ENCODE measurements at regions not wholly inside any gene's neighbourhood (a gene's known extent, or its start where the extent isn't known, plus 50 kb on each side); places are given as distances from the start of the nearest gene placed in this dataset.

GRCh38 chr6:90417385-90417784 lies 120.7 kb upstream of the BACH2 start:
- TF ChIP-seq POLR2A (IDR thresholded peaks at IDR 0.05; ENCODE audit: low read length) (no peak), GATA1 (IDR thresholded peaks at IDR 0.05; ENCODE audit: low read depth, low read length) (no peak)

Data from erythroblast (primary cell).